Progenitor cell of endocrine pancreas (in vitro differentiated cells): ENCODE measurements at regions not wholly inside any gene's neighbourhood (a gene's known extent, or its start where the extent isn't known, plus 50 kb on each side); places are given as distances from the start of the nearest gene placed in this dataset.

ENCODE experiments used
- DNase-seq: peaks from one replicate; pipeline ENCODE4 v3.0.0; 2021; ENCODE audit warnings: low spot score; ENCODE audit not compliant: unreplicated experiment
- H3K27ac Mint-ChIP-seq: 2 replicates; pipeline ENCODE4 v1.8.0; 2021; ENCODE audit warnings: mild to moderate bottlenecking, moderate library complexity, mixed read lengths
- H3K27me3 Mint-ChIP-seq: 2 replicates; pipeline ENCODE4 v1.8.0; 2021; ENCODE audit warnings: mixed read lengths
- H3K36me3 Mint-ChIP-seq: 2 replicates; pipeline ENCODE4 v1.8.0; 2022; ENCODE audit warnings: mixed read lengths; ENCODE audit not compliant: insufficient read depth
- H3K4me1 Mint-ChIP-seq: 2 replicates; pipeline ENCODE4 v1.8.0; 2021; ENCODE audit warnings: low read depth, mixed read lengths
- H3K4me3 Mint-ChIP-seq: 2 replicates; pipeline ENCODE4 v1.8.0; 2021; ENCODE audit warnings: low read depth, mild to moderate bottlenecking, moderate library complexity, mixed read lengths
- H3K9me3 Mint-ChIP-seq: 2 replicates; pipeline ENCODE4 v1.8.0; 2021; ENCODE audit warnings: low read depth, mixed read lengths
- TF ChIP-seq, protein P1 (sequence below): fragments of 200-600 bp; sonication (generic); IDR thresholded peaks from one replicate; pipeline ENCODE4 v1.5.0; 2021; ENCODE audit warnings: antibody characterized with exemption, mild to moderate bottlenecking; ENCODE audit not compliant: unreplicated experiment

DNA sequence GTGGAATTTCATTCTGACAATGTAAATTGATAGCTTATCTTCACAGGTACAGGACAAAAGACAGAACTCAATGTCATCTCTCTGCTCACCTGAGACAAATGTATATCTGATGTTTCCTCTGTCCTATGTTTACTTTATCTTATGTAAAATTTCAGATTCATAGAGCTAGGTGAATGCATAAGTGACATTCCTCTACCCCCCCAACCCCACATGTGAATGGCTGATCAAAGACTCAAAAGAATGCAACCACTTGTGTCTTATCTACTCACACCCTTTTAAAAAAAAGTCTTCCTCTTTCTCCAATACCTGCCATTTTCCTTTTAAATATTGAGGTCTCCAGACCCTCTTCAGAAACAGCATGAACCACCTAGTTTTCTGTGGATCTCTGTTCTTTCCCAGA, 736.6 kb upstream of the SEL1L start:
- H3K4me3 Mint-ChIP-seq, result no peak overlapping the region
- peaks cover 2% of the 10 kb centered on the region for H3K4me1 Mint-ChIP-seq
- DNase-seq, result no peak
- H3K36me3 Mint-ChIP-seq, result no peaks in the 10 kb centered on the region
- H3K27ac Mint-ChIP-seq, result peak overlapping the region; percentile 62
- H3K27me3 Mint-ChIP-seq, result no peaks in the 10 kb centered on the region
- TF ChIP-seq, protein P1, sequence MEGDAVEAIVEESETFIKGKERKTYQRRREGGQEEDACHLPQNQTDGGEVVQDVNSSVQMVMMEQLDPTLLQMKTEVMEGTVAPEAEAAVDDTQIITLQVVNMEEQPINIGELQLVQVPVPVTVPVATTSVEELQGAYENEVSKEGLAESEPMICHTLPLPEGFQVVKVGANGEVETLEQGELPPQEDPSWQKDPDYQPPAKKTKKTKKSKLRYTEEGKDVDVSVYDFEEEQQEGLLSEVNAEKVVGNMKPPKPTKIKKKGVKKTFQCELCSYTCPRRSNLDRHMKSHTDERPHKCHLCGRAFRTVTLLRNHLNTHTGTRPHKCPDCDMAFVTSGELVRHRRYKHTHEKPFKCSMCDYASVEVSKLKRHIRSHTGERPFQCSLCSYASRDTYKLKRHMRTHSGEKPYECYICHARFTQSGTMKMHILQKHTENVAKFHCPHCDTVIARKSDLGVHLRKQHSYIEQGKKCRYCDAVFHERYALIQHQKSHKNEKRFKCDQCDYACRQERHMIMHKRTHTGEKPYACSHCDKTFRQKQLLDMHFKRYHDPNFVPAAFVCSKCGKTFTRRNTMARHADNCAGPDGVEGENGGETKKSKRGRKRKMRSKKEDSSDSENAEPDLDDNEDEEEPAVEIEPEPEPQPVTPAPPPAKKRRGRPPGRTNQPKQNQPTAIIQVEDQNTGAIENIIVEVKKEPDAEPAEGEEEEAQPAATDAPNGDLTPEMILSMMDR, result no peak
- no peaks in the 10 kb centered on the region for H3K9me3 Mint-ChIP-seq

DNA sequence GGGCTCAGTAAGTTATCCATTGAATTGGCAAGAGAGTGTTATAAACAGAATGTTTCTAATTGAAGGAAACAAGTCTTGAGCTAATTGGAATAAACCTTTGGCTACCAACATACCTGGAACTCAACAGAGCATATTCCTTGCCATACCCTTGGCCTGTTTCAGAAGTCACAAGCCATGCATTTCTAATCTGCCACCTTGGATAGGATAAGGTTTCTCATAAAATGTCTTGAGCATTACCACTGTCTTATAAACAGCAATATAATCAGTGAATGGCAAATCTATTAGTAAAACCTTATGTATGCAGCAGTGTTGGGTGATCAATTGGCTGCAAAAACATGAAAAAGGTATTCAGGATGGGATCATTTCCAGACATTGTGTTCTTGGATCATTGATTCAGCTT, 765.2 kb upstream of the SEL1L start:
- Mint-ChIP-seq H3K4me3 (no peak overlapping the region), H3K36me3 (no peaks in the 10 kb centered on the region), H3K4me1 (no peaks in the 10 kb centered on the region), H3K27ac (no peak overlapping the region), H3K9me3 (no peaks in the 10 kb centered on the region), H3K27me3 (no peaks in the 10 kb centered on the region)
- TF ChIP-seq, protein P1, result no peak
- DNase-seq, result no peak

DNA sequence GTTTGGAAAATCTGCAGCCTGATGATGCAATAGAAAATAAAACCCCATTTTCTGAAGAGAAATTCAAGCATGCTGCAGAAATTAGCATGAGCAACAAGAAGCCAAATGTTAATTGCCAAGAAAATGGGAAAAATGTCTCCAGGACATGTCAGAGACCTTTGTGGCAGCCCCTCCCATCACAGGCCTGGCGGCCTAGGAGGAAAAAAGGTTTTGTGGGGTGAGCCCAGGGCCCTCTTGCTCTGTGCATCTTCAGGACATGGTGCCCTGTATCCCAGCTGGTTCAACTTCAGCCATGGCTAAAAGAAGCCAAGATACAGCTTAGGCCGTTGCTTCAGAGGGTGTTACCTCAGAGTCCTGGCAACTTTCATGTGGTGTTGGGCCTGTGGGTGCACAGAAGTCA, 775.5 kb upstream of the SEL1L start:
- H3K27me3 Mint-ChIP-seq, result no peaks in the 10 kb centered on the region
- TF ChIP-seq, protein P1, result no peak
- DNase-seq, result no peak
- no peaks in the 10 kb centered on the region for H3K36me3 Mint-ChIP-seq
- no peak overlapping the region for H3K4me3 Mint-ChIP-seq
- H3K27ac Mint-ChIP-seq, result no peak overlapping the region
- peaks cover 13% of the 10 kb centered on the region for H3K9me3 Mint-ChIP-seq
- H3K4me1 Mint-ChIP-seq, result peaks cover 8% of the 10 kb centered on the region

DNA sequence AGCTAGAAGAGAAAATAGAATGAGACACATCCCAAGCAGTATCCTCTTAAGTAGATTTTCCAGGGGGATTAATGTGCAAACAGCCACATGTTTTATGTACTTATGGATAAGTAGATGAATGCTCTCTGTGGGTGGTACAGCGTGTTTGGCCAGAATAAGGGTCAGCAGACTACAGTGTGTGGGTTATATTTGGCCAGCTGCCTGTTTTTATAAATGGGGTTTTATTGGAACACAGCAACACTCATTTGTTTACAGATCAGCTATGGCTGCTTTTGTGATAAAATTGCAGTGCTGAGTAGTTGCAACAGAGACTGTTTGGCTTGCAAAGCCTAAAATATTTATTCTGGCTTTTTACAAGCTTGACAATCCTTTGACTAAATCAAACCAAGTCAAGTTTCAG, 780.2 kb upstream of the SEL1L start:
- TF ChIP-seq, protein P1, result no peak
- Mint-ChIP-seq H3K4me3 (no peak overlapping the region), H3K9me3 (peaks cover 13% of the 10 kb centered on the region), H3K4me1 (peaks cover 8% of the 10 kb centered on the region), H3K36me3 (no peaks in the 10 kb centered on the region), H3K27ac (no peak overlapping the region), H3K27me3 (no peaks in the 10 kb centered on the region)
- no peak for DNase-seq

DNA sequence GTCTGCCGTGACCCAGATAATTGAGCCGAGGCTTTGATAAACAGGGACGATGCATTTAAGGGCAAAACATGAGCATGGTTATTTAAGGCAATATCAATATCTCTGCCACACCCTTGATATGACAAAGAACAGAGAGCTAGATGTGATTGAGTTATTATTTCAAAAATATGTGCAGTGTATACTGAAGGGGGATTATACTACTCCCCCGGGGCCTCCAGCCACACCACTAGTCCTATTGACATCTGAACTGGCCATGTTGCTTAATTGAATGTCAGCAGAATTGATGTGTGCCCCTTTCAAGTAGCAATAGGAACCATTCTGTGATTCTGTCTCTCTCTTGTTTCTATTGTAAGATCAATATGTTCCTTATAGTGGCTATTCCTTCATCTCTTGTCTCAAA, 794.8 kb upstream of the SEL1L start:
- Mint-ChIP-seq H3K4me3 (no peak overlapping the region), H3K9me3 (peaks cover 13% of the 10 kb centered on the region)
- TF ChIP-seq, protein P1, result no peak

More for the DNA sequence above, 794.8 kb upstream of the SEL1L start:
- H3K27ac Mint-ChIP-seq, result no peak overlapping the region
- DNase-seq, result no peak
- H3K4me1 Mint-ChIP-seq, result no peaks in the 10 kb centered on the region
- peaks cover 2% of the 10 kb centered on the region for H3K36me3 Mint-ChIP-seq
- no peaks in the 10 kb centered on the region for H3K27me3 Mint-ChIP-seq
